KMS-11 (cell line): ENCODE measurements at regions not wholly inside any gene's neighbourhood (a gene's known extent, or its start where the extent isn't known, plus 50 kb on each side); places are given as distances from the start of the nearest gene placed in this dataset.
"Not testable (repeated sequence)": the region's sequence is repeated elsewhere in the genome, so short reads cannot be mapped to it uniquely, and the experiment has no call there.

Experiments
- H2AFZ ChIP-seq: fragments of 200-600 bp; sonication (generic); 2 replicates; pipeline ENCODE4 v1.6.1; 2016; ENCODE audit warnings: antibody characterized with exemption, mixed run types, low read depth
- H3K27ac ChIP-seq: fragments of 200-600 bp; sonication (generic); 2 replicates; pipeline ENCODE4 v1.6.1; 2016; ENCODE audit warnings: mild to moderate bottlenecking, mixed run types
- H3K27me3 ChIP-seq: fragments of 200-600 bp; sonication (generic); 2 replicates; pipeline ENCODE4 v1.6.1; 2017; ENCODE audit warnings: mild to moderate bottlenecking, low read depth, mixed run types, moderate library complexity; ENCODE audit not compliant: insufficient read depth
- H3K36me3 ChIP-seq: fragments of 200-600 bp; sonication (generic); 2 replicates; pipeline ENCODE4 v1.6.1; 2017; ENCODE audit warnings: mild to moderate bottlenecking, mixed run types; ENCODE audit not compliant: insufficient read depth
- H3K4me1 ChIP-seq: fragments of 200-600 bp; sonication (generic); 2 replicates; pipeline ENCODE4 v1.6.1; 2016; ENCODE audit warnings: mild to moderate bottlenecking, low read depth, mixed run types; ENCODE audit not compliant: poor library complexity, severe bottlenecking
- H3K4me2 ChIP-seq: fragments of 200-600 bp; sonication (generic); 2 replicates; pipeline ENCODE4 v1.7.0; 2016; ENCODE audit warnings: mild to moderate bottlenecking, mixed run types
- H3K4me3 ChIP-seq: fragments of 200-600 bp; sonication (generic); IDR thresholded peaks from 2 replicates; pipeline ENCODE4 v1.6.1; 2017; ENCODE audit warnings: low read depth, low read length, mixed read lengths; ENCODE audit not compliant: insufficient read depth
- H3K79me2 ChIP-seq: fragments of 200-600 bp; sonication (generic); 2 replicates; pipeline ENCODE4 v1.6.1; 2016; ENCODE audit warnings: low read depth, mixed run types; ENCODE audit not compliant: insufficient read depth
- H3K9ac ChIP-seq: fragments of 200-600 bp; sonication (generic); 2 replicates; pipeline ENCODE4 v1.6.1; 2016; ENCODE audit warnings: mild to moderate bottlenecking, mixed run types
- H4K20me1 ChIP-seq: fragments of 200-600 bp; sonication (generic); 2 replicates; pipeline ENCODE4 v1.6.1; 2016; ENCODE audit warnings: mild to moderate bottlenecking, mixed run types; ENCODE audit not compliant: insufficient read depth
- CTCF ChIP-seq: fragments of 200-600 bp; sonication (generic); conservative IDR thresholded peaks from 2 replicates; pipeline ENCODE4 v1.6.1; 2017; ENCODE audit warnings: low read depth, mild to moderate bottlenecking, antibody characterized with exemption, low read length, moderate library complexity, mixed read lengths

GRCh38 chr4:95761426-95761825 is 78.5 kb upstream of the PDHA2 start:
- Histone ChIP-seq H3K4me1 (no peaks in the 10 kb centered on the region), H4K20me1 (no peaks in the 10 kb centered on the region), H3K27me3 (no peaks in the 10 kb centered on the region), H3K79me2 (no peaks in the 10 kb centered on the region), H3K36me3 (no peaks in the 10 kb centered on the region), H3K27ac (no peak overlapping the region), H3K9ac (no peak overlapping the region), H3K4me3 (no peak overlapping the region), H3K4me2 (no peak overlapping the region), H2AFZ (no peak overlapping the region)
- no peak for TF ChIP-seq CTCF

- H3K4me2 ChIP-seq, H3K4me1 ChIP-seq, H4K20me1 ChIP-seq, H3K27ac ChIP-seq, H3K9ac ChIP-seq, H3K27me3 ChIP-seq, H3K79me2 ChIP-seq, H3K36me3 ChIP-seq, H2AFZ ChIP-seq, H3K4me3 ChIP-seq: not testable (repeated sequence)
Observed at GRCh38 chr4:95760646-95761045, 79.2 kb upstream of the PDHA2 start.

GRCh38 chr4:95758001-95758400 is 81.9 kb upstream of the PDHA2 start:
- H3K27me3 ChIP-seq = no peaks in the 10 kb centered on the region
- H3K79me2 ChIP-seq = no peaks in the 10 kb centered on the region
- H3K4me3 ChIP-seq = no peak overlapping the region
- no peak overlapping the region for H3K9ac ChIP-seq
- H3K36me3 ChIP-seq = no peaks in the 10 kb centered on the region
- no peaks in the 10 kb centered on the region for H4K20me1 ChIP-seq
- no peak overlapping the region for H3K4me2 ChIP-seq
- no peak overlapping the region for H2AFZ ChIP-seq
- no peak for TF ChIP-seq CTCF
- no peak overlapping the region for H3K27ac ChIP-seq
- no peaks in the 10 kb centered on the region for H3K4me1 ChIP-seq

- H2AFZ ChIP-seq = no peak overlapping the region
- no peaks in the 10 kb centered on the region for H3K36me3 ChIP-seq
- no peaks in the 10 kb centered on the region for H4K20me1 ChIP-seq
- H3K27ac ChIP-seq = no peak overlapping the region
- no peaks in the 10 kb centered on the region for H3K27me3 ChIP-seq
- H3K4me2 ChIP-seq = no peak overlapping the region
- TF ChIP-seq CTCF = no peak
- no peak overlapping the region for H3K9ac ChIP-seq
- no peak overlapping the region for H3K4me3 ChIP-seq
- H3K79me2 ChIP-seq = no peaks in the 10 kb centered on the region
- H3K4me1 ChIP-seq = no peaks in the 10 kb centered on the region
Observed at GRCh38 chr4:95754667-95755066, 85.2 kb upstream of the PDHA2 start.

GRCh38 chr4:95749204-95749603 is 90.7 kb upstream of the PDHA2 start:
- H3K79me2 ChIP-seq = no peaks in the 10 kb centered on the region
- no peaks in the 10 kb centered on the region for H3K4me1 ChIP-seq
- no peak overlapping the region for H2AFZ ChIP-seq
- no peak for TF ChIP-seq CTCF
- H3K4me3 ChIP-seq = no peak overlapping the region
- H3K36me3 ChIP-seq = no peaks in the 10 kb centered on the region
- H3K4me2 ChIP-seq = no peak overlapping the region
- H3K9ac ChIP-seq = no peak overlapping the region
- no peaks in the 10 kb centered on the region for H3K27me3 ChIP-seq
- H3K27ac ChIP-seq = no peak overlapping the region
- H4K20me1 ChIP-seq = no peaks in the 10 kb centered on the region
